GM23338 (cell line): ENCODE measurements at regions not wholly inside any gene's neighbourhood (a gene's known extent, or its start where the extent isn't known, plus 50 kb on each side); places are given as distances from the start of the nearest gene placed in this dataset.

Experiments
- ATAC-seq: fragments of 200-7000 bp; cut with Tn5 transposase; 3 replicates; pipeline ENCODE4 v1.9.1; 2020
- DNase-seq: peaks from one replicate; pipeline ENCODE4 v3.0.0-alpha.2; 2015; ENCODE audit warnings: low spot score
- H2AFZ ChIP-seq: fragments of 200-600 bp; sonication (generic); 2 replicates; pipeline ENCODE4 v1.8.0; 2016; ENCODE audit warnings: antibody characterized with exemption, mild to moderate bottlenecking, moderate library complexity
- H3F3A ChIP-seq: fragments of 200-600 bp; sonication (generic); replicated peaks from 2 replicates; pipeline ENCODE4 v1.8.0; 2017; ENCODE audit warnings: antibody characterized with exemption, mixed run types, low read depth
- H3K27ac ChIP-seq: fragments of 200-600 bp; sonication (generic); 2 replicates; pipeline ENCODE4 v1.6.1; 2016; ENCODE audit warnings: low read depth
- H3K27me3 ChIP-seq: fragments of 200-600 bp; sonication (generic); 2 replicates; pipeline ENCODE4 v1.8.0; 2016; ENCODE audit warnings: mild to moderate bottlenecking, mixed run types, moderate library complexity; ENCODE audit not compliant: insufficient read depth
- H3K36me3 ChIP-seq: fragments of 200-600 bp; sonication (generic); 2 replicates; pipeline ENCODE4 v1.8.0; 2016; ENCODE audit warnings: mild to moderate bottlenecking; ENCODE audit not compliant: insufficient read depth
- H3K4me1 ChIP-seq: fragments of 200-600 bp; sonication (generic); 2 replicates; pipeline ENCODE4 v1.8.0; 2016; ENCODE audit warnings: mild to moderate bottlenecking, moderate library complexity; ENCODE audit not compliant: insufficient read depth
- H3K4me2 ChIP-seq: fragments of 200-600 bp; sonication (generic); 2 replicates; pipeline ENCODE4 v1.7.1; 2017; ENCODE audit warnings: mixed run types
- H3K4me3 ChIP-seq: fragments of 200-600 bp; sonication (generic); 2 replicates; pipeline ENCODE4 v1.6.1; 2016; ENCODE audit warnings: mixed run types
- H3K79me2 ChIP-seq: fragments of 200-600 bp; sonication (generic); replicated peaks from 2 replicates; pipeline ENCODE4 v1.8.0; 2017; ENCODE audit warnings: mild to moderate bottlenecking; ENCODE audit not compliant: insufficient read depth
- H3K9me2 ChIP-seq: fragments of 200-600 bp; sonication (generic); 2 replicates; pipeline ENCODE4 v1.8.0; 2017; ENCODE audit not compliant: insufficient read depth
- H4K20me1 ChIP-seq: fragments of 200-600 bp; sonication (generic); replicated peaks from 2 replicates; pipeline ENCODE4 v1.8.0; 2017; ENCODE audit warnings: mild to moderate bottlenecking; ENCODE audit not compliant: insufficient read depth
- H3K27ac Mint-ChIP-seq: 2 replicates; pipeline ENCODE4 v1.8.0; 2020; ENCODE audit warnings: inconsistent platforms, mild to moderate bottlenecking, moderate library complexity, mixed read lengths
- H3K27me3 Mint-ChIP-seq: 3 replicates; pipeline ENCODE4 v1.8.0; 2022; ENCODE audit warnings: low read depth, mild to moderate bottlenecking, moderate library complexity, mixed read lengths, inconsistent platforms; ENCODE audit not compliant: insufficient read depth, poor library complexity
- H3K36me3 Mint-ChIP-seq: 3 replicates; pipeline ENCODE4 v1.8.0; 2021; ENCODE audit warnings: low read depth, mild to moderate bottlenecking, inconsistent platforms, moderate library complexity, mixed read lengths
- H3K4me1 Mint-ChIP-seq: 3 replicates; pipeline ENCODE4 v1.8.0; 2020; ENCODE audit warnings: mild to moderate bottlenecking, inconsistent platforms, mixed read lengths
- H3K4me3 Mint-ChIP-seq: 3 replicates; pipeline ENCODE4 v1.8.0; 2021; ENCODE audit warnings: moderate library complexity, mild to moderate bottlenecking, inconsistent platforms, mixed read lengths
- H3K9me3 Mint-ChIP-seq: 3 replicates; pipeline ENCODE4 v1.8.0; 2020; ENCODE audit warnings: moderate library complexity, mild to moderate bottlenecking, inconsistent platforms, mixed read lengths
- CREB1 ChIP-seq: fragments of 250-450 bp; sonication (Bioruptor Pico); IDR thresholded peaks from 2 replicates; pipeline ENCODE4 v1.5.0; 2020; ENCODE audit warnings: low read depth, mild to moderate bottlenecking, moderate library complexity
- ETS1 ChIP-seq: IDR thresholded peaks from 2 replicates; pipeline ENCODE4 v1.6.1; 2016; ENCODE audit warnings: antibody characterized with exemption
- EZH2 ChIP-seq: fragments of 200-600 bp; sonication (generic); IDR thresholded peaks from one replicate; pipeline ENCODE4 v1.8.0; 2017; ENCODE audit warnings: antibody characterized with exemption, mild to moderate bottlenecking, low read depth; ENCODE audit not compliant: unreplicated experiment
- EZH2phosphoT487 ChIP-seq: fragments of 200-600 bp; sonication (generic); IDR thresholded peaks from one replicate; pipeline ENCODE4 v1.8.1; 2018; ENCODE audit warnings: antibody characterized with exemption; ENCODE audit not compliant: unreplicated experiment
- POLR2AphosphoS5 ChIP-seq: IDR thresholded peaks from 2 replicates; pipeline ENCODE4 v1.6.1; 2016; ENCODE audit warnings: antibody characterized with exemption, low read depth
- STAT1 ChIP-seq: IDR thresholded peaks from one replicate; pipeline ENCODE4 v1.6.1; 2016; ENCODE audit warnings: antibody characterized with exemption; ENCODE audit not compliant: unreplicated experiment
- ZNF114 ChIP-seq: fragments of 250-450 bp; sonication (Bioruptor Pico); IDR thresholded peaks from 2 replicates; pipeline ENCODE4 v1.5.0; 2020; ENCODE audit warnings: mild to moderate bottlenecking, moderate library complexity
- ZNF462 ChIP-seq: fragments of 250-450 bp; sonication (Bioruptor Pico); IDR thresholded peaks from 2 replicates; pipeline ENCODE4 v1.5.0; 2020; ENCODE audit warnings: mild to moderate bottlenecking, moderate library complexity
- TF ChIP-seq, protein P1 (sequence below), 2 experiments: fragments of 200-600 bp in 1 of 2; sonication (generic) in 1 of 2; conservative IDR thresholded peaks; 2 replicates each; pipeline versions ENCODE4 v1.5.1 to v1.6.1; 2016 to 2017; ENCODE audit warnings: antibody characterized with exemption in 2 of 2, low read depth in 2 of 2, mild to moderate bottlenecking in 2 of 2, moderate library complexity in 1 of 2

- Histone ChIP-seq H3K79me2 (no peaks in the 10 kb centered on the region; the same call in 1 of the 2 replicates), H3K27ac (peak overlapping the region; percentile 23; the same call in 1 of the 2 replicates), H4K20me1 (peaks cover 9% of the 10 kb centered on the region), H3F3A (no peaks in the 10 kb centered on the region), H3K9me2 (no peaks in the 10 kb centered on the region), H2AFZ (no peak overlapping the region), H3K4me3 (no peak overlapping the region), H3K4me2 (peak overlapping the region; percentile 46; the same call in 1 of the 2 replicates), H3K27me3 (no peaks in the 10 kb centered on the region), H3K4me1 (peaks cover 28% of the 10 kb centered on the region), H3K36me3 (peaks cover 3% of the 10 kb centered on the region; the same call in 1 of the 2 replicates)
- Mint-ChIP-seq H3K36me3 (peaks cover 6% of the 10 kb centered on the region; the same call in 1 of the 3 replicates), H3K4me1 (peaks cover 19% of the 10 kb centered on the region), H3K9me3 (no peaks in the 10 kb centered on the region), H3K27ac (no peak overlapping the region), H3K4me3 (no peak overlapping the region), H3K27me3 (no peaks in the 10 kb centered on the region)
- ATAC-seq (no peak), DNase-seq (no peak)
- TF ChIP-seq STAT1: no peak
- TF ChIP-seq, protein P1, sequence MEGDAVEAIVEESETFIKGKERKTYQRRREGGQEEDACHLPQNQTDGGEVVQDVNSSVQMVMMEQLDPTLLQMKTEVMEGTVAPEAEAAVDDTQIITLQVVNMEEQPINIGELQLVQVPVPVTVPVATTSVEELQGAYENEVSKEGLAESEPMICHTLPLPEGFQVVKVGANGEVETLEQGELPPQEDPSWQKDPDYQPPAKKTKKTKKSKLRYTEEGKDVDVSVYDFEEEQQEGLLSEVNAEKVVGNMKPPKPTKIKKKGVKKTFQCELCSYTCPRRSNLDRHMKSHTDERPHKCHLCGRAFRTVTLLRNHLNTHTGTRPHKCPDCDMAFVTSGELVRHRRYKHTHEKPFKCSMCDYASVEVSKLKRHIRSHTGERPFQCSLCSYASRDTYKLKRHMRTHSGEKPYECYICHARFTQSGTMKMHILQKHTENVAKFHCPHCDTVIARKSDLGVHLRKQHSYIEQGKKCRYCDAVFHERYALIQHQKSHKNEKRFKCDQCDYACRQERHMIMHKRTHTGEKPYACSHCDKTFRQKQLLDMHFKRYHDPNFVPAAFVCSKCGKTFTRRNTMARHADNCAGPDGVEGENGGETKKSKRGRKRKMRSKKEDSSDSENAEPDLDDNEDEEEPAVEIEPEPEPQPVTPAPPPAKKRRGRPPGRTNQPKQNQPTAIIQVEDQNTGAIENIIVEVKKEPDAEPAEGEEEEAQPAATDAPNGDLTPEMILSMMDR (conservative IDR thresholded peaks at IDR 0.05; ENCODE audit: low read depth in 2 of 2): no peak
- TF ChIP-seq ZNF114 (CRISPR knock-in tag): no peak
- no peak for TF ChIP-seq ETS1
- TF ChIP-seq EZH2: no peak
- TF ChIP-seq CREB1 (CRISPR knock-in tag): no peak
- TF ChIP-seq EZH2phosphoT487: no peak
- no peak for TF ChIP-seq ZNF462 (CRISPR knock-in tag)
- TF ChIP-seq POLR2AphosphoS5: no peak
Measured at GRCh38 chr9:115494393-115494792, 376.4 kb upstream of the TNC start.
